GM19025 (cell line): ENCODE measurements at regions not wholly inside any gene's neighbourhood (a gene's known extent, or its start where the extent isn't known, plus 50 kb on each side); places are given as distances from the start of the nearest gene placed in this dataset.
"Not testable (repeated sequence)": the region's sequence is repeated elsewhere in the genome, so short reads cannot be mapped to it uniquely, and the experiment has no call there.

Experiments
- ATAC-seq: cut with Tn5 transposase; IDR thresholded peaks from one replicate; pipeline ENCODE4 v1.9.1; 2021; ENCODE audit warnings: mild to moderate bottlenecking, low read depth, moderate library complexity; ENCODE audit not compliant: unreplicated experiment

GRCh38 chr13:83499286-83499685, 383.0 kb downstream of the SLITRK1 start:
- ATAC-seq, result no peak

GRCh38 chr13:83498481-83499190, 383.6 kb downstream of the SLITRK1 start:
- ATAC-seq, result no peak

GRCh38 chr13:83498045-83498444, 384.2 kb downstream of the SLITRK1 start:
- no peak for ATAC-seq

GRCh38 chr13:83496501-83496900, 385.8 kb downstream of the SLITRK1 start:
- no peak for ATAC-seq

- ATAC-seq, result no peak
These were observed 397.2 kb downstream of the SLITRK1 start for GRCh38 chr13:83485101-83485500.

GRCh38 chr13:83471011-83471410, 411.3 kb downstream of the SLITRK1 start:
- ATAC-seq, result no peak

GRCh38 chr13:83470133-83470797, 412.0 kb downstream of the SLITRK1 start:
- no peak for ATAC-seq

- no peak for ATAC-seq
These were observed 428.6 kb downstream of the SLITRK1 start for GRCh38 chr13:83453723-83454122.

- no peak for ATAC-seq
These were observed 429.0 kb downstream of the SLITRK1 start for GRCh38 chr13:83453300-83453699.

GRCh38 chr13:83452292-83452950, 429.9 kb downstream of the SLITRK1 start:
- no peak for ATAC-seq

- ATAC-seq, result no peak
These were observed 431.7 kb downstream of the SLITRK1 start for GRCh38 chr13:83450591-83450990.

- ATAC-seq, result no peak
These were observed 432.4 kb downstream of the SLITRK1 start for GRCh38 chr13:83449668-83450395.

GRCh38 chr13:83440465-83440864, 441.8 kb downstream of the SLITRK1 start:
- ATAC-seq, result no peak

GRCh38 chr13:83439464-83439863, 442.8 kb downstream of the SLITRK1 start:
- not testable (repeated sequence) for ATAC-seq

GRCh38 chr13:83423861-83424260, 458.4 kb downstream of the SLITRK1 start:
- no peak for ATAC-seq

- no peak for ATAC-seq
These were observed 458.9 kb downstream of the SLITRK1 start for GRCh38 chr13:83423381-83423780.

GRCh38 chr13:83414393-83414792, 467.9 kb downstream of the SLITRK1 start:
- no peak for ATAC-seq

GRCh38 chr13:83386609-83387008, 495.7 kb downstream of the SLITRK1 start:
- no peak for ATAC-seq

- no peak for ATAC-seq
These were observed 503.4 kb downstream of the SLITRK1 start for GRCh38 chr13:83378908-83379307.

GRCh38 chr13:83377491-83377890, 504.8 kb downstream of the SLITRK1 start:
- ATAC-seq, result no peak

- no peak for ATAC-seq
These were observed 509.5 kb downstream of the SLITRK1 start for GRCh38 chr13:83372786-83373185.
